GM19328 (cell line): ENCODE measurements at regions not wholly inside any gene's neighbourhood (a gene's known extent, or its start where the extent isn't known, plus 50 kb on each side); places are given as distances from the start of the nearest gene placed in this dataset.

Experiments
- ATAC-seq: cut with Tn5 transposase; IDR thresholded peaks from one replicate; pipeline ENCODE4 v1.9.1; 2021; ENCODE audit warnings: mild to moderate bottlenecking, moderate library complexity; ENCODE audit not compliant: unreplicated experiment

GRCh38 chr3:184659797-184660301, 52.0 kb downstream of the MAGEF1 start:
- ATAC-seq: no peak

GRCh38 chr3:184658223-184658928, 53.5 kb downstream of the MAGEF1 start:
- no peak for ATAC-seq

- peak; percentile 79 for ATAC-seq
These were observed 54.8 kb downstream of the MAGEF1 start for GRCh38 chr3:184656829-184657681.

GRCh38 chr3:184656458-184656828, 55.4 kb downstream of the MAGEF1 start:
- no peak for ATAC-seq

GRCh38 chr3:184655597-184655996, 56.3 kb downstream of the MAGEF1 start:
- ATAC-seq: no peak

- no peak for ATAC-seq
These were observed 57.5 kb downstream of the MAGEF1 start for GRCh38 chr3:184654375-184654774.

GRCh38 chr3:184652465-184652864, 59.4 kb downstream of the MAGEF1 start:
- ATAC-seq: no peak

- ATAC-seq: no peak
These were observed 60.0 kb downstream of the MAGEF1 start for GRCh38 chr3:184651904-184652303.

- no peak for ATAC-seq
These were observed 63.2 kb downstream of the MAGEF1 start for GRCh38 chr3:184648636-184649035.

GRCh38 chr3:184647405-184647936, 64.4 kb downstream of the MAGEF1 start:
- no peak for ATAC-seq

- ATAC-seq: no peak
These were observed 66.5 kb downstream of the MAGEF1 start for GRCh38 chr3:184645336-184645735.

- no peak for ATAC-seq
These were observed 68.4 kb downstream of the MAGEF1 start for GRCh38 chr3:184643442-184643841.

GRCh38 chr3:184642631-184643285, 69.1 kb downstream of the MAGEF1 start:
- no peak for ATAC-seq

- no peak for ATAC-seq
These were observed 70.4 kb downstream of the MAGEF1 start for GRCh38 chr3:184641430-184641829.

GRCh38 chr3:184639351-184639750, 72.5 kb downstream of the MAGEF1 start:
- ATAC-seq: no peak

GRCh38 chr3:184637705-184638104, 74.2 kb downstream of the MAGEF1 start:
- no peak for ATAC-seq

GRCh38 chr3:184636741-184637316, 75.0 kb downstream of the MAGEF1 start:
- ATAC-seq: no peak

GRCh38 chr3:184635774-184636173, 74.2 kb downstream of the EPHB3 start:
- no peak for ATAC-seq

- ATAC-seq: no peak
These were observed 73.5 kb downstream of the EPHB3 start for GRCh38 chr3:184635126-184635525.

GRCh38 chr3:184633237-184633579, 71.6 kb downstream of the EPHB3 start:
- no peak for ATAC-seq
